ENCODE measurements at regions not wholly inside any gene's neighbourhood (a gene's known extent, or its start where the extent isn't known, plus 50 kb on each side); places are given as distances from the start of the nearest gene placed in this dataset.
"Not testable (repeated sequence)": the region's sequence is repeated elsewhere in the genome, so short reads cannot be mapped to it uniquely, and the experiment has no call there.

GRCh38 chr14:105632010-105632409 is 105.6 kb downstream of the TMEM121 start:
- no peaks in the 10 kb centered on the region for H3K4me1 ChIP-seq (ENCODE audit: control insufficient read depth, extremely low read depth, insufficient read depth, low read length)
- no peak overlapping the region for H3K27ac ChIP-seq (ENCODE audit: insufficient read depth, low read length)
- H3K79me2 ChIP-seq (ENCODE audit: control insufficient read depth, insufficient read depth, low read length), result no peaks in the 10 kb centered on the region
- no peaks in the 10 kb centered on the region for H3K36me3 ChIP-seq (ENCODE audit: control insufficient read depth, insufficient read depth, low read length)
- no peak for DNase-seq (ENCODE audit: low read depth in 2 of 2)
- H4K20me1 ChIP-seq (ENCODE audit: control insufficient read depth, extremely low read depth, insufficient read depth, low read length), result no peaks in the 10 kb centered on the region
- no peak overlapping the region for H3K9ac ChIP-seq (ENCODE audit: insufficient read depth, low read length)
- no peak for TF ChIP-seq EZH2 (IDR thresholded peaks at IDR 0.05; ENCODE audit: low read length, missing control alignments)
- TF ChIP-seq CTCF (conservative IDR thresholded peaks at IDR 0.05 in 1 of 2, IDR thresholded peaks at IDR 0.05 in 1 of 2; ENCODE audit: low read depth in 1 of 2, low read length in 2 of 2), result no peak
- no peak overlapping the region for H3K4me2 ChIP-seq (ENCODE audit: extremely low read depth, insufficient read depth, low read length)
- no peak overlapping the region for H3K4me3 ChIP-seq (replicated peaks in 1 of 4; ENCODE audit: control extremely low read depth in 1 of 4, insufficient read depth in 1 of 4, low read depth in 3 of 4, low read length in 4 of 4)
- H3K27me3 ChIP-seq (ENCODE audit: control insufficient read depth, insufficient read depth, low read length), result no peaks in the 10 kb centered on the region
- H3K9me3 ChIP-seq (ENCODE audit: control insufficient read depth, insufficient read depth, low read depth, low read length), result no peaks in the 10 kb centered on the region
- no peak overlapping the region for H2AFZ ChIP-seq (ENCODE audit: low read length)

- H3K4me1 ChIP-seq (ENCODE audit: control insufficient read depth, extremely low read depth, insufficient read depth, low read length); H3K4me3 ChIP-seq (replicated peaks in 1 of 4; ENCODE audit: control extremely low read depth in 1 of 4, insufficient read depth in 1 of 4, low read depth in 3 of 4, low read length in 4 of 4); DNase-seq (ENCODE audit: low read depth in 2 of 2); H3K36me3 ChIP-seq (ENCODE audit: control insufficient read depth, insufficient read depth, low read length); H3K9ac ChIP-seq (ENCODE audit: insufficient read depth, low read length); H4K20me1 ChIP-seq (ENCODE audit: control insufficient read depth, extremely low read depth, insufficient read depth, low read length); H3K9me3 ChIP-seq (ENCODE audit: control insufficient read depth, insufficient read depth, low read depth, low read length); H3K27ac ChIP-seq (ENCODE audit: insufficient read depth, low read length); H3K27me3 ChIP-seq (ENCODE audit: control insufficient read depth, insufficient read depth, low read length); H3K79me2 ChIP-seq (ENCODE audit: control insufficient read depth, insufficient read depth, low read length); H3K4me2 ChIP-seq (ENCODE audit: extremely low read depth, insufficient read depth, low read length); H2AFZ ChIP-seq (ENCODE audit: low read length): not testable (repeated sequence)
Observed at GRCh38 chr14:105633596-105633995, 107.2 kb downstream of the TMEM121 start.

GRCh38 chr14:105635560-105635959 is 109.2 kb downstream of the TMEM121 start:
- Histone ChIP-seq H4K20me1 (ENCODE audit: control insufficient read depth, extremely low read depth, insufficient read depth, low read length) (no peaks in the 10 kb centered on the region), H3K36me3 (ENCODE audit: control insufficient read depth, insufficient read depth, low read length) (no peaks in the 10 kb centered on the region), H3K27me3 (ENCODE audit: control insufficient read depth, insufficient read depth, low read length) (no peaks in the 10 kb centered on the region), H3K79me2 (ENCODE audit: control insufficient read depth, insufficient read depth, low read length) (no peaks in the 10 kb centered on the region), H2AFZ (ENCODE audit: low read length) (no peak overlapping the region), H3K9me3 (ENCODE audit: control insufficient read depth, insufficient read depth, low read depth, low read length) (no peaks in the 10 kb centered on the region), H3K9ac (ENCODE audit: insufficient read depth, low read length) (no peak overlapping the region), H3K4me2 (ENCODE audit: extremely low read depth, insufficient read depth, low read length) (no peak overlapping the region), H3K4me3 (replicated peaks in 1 of 4; ENCODE audit: control extremely low read depth in 1 of 4, insufficient read depth in 1 of 4, low read depth in 3 of 4, low read length in 4 of 4) (no peak overlapping the region), H3K27ac (ENCODE audit: insufficient read depth, low read length) (no peak overlapping the region), H3K4me1 (ENCODE audit: control insufficient read depth, extremely low read depth, insufficient read depth, low read length) (no peaks in the 10 kb centered on the region)
- DNase-seq (ENCODE audit: low read depth in 2 of 2), result no peak
- no peak for TF ChIP-seq CTCF (conservative IDR thresholded peaks at IDR 0.05 in 1 of 2, IDR thresholded peaks at IDR 0.05 in 1 of 2; ENCODE audit: low read depth in 1 of 2, low read length in 2 of 2)
- TF ChIP-seq EZH2 (IDR thresholded peaks at IDR 0.05; ENCODE audit: low read length, missing control alignments), result no peak

GRCh38 chr14:105636021-105636420 is 109.6 kb downstream of the TMEM121 start:
- not testable (repeated sequence) for H2AFZ ChIP-seq (ENCODE audit: low read length); H3K79me2 ChIP-seq (ENCODE audit: control insufficient read depth, insufficient read depth, low read length); H4K20me1 ChIP-seq (ENCODE audit: control insufficient read depth, extremely low read depth, insufficient read depth, low read length); H3K4me2 ChIP-seq (ENCODE audit: extremely low read depth, insufficient read depth, low read length); H3K9me3 ChIP-seq (ENCODE audit: control insufficient read depth, insufficient read depth, low read depth, low read length); DNase-seq (ENCODE audit: low read depth in 2 of 2); H3K27me3 ChIP-seq (ENCODE audit: control insufficient read depth, insufficient read depth, low read length); H3K36me3 ChIP-seq (ENCODE audit: control insufficient read depth, insufficient read depth, low read length); H3K9ac ChIP-seq (ENCODE audit: insufficient read depth, low read length); H3K27ac ChIP-seq (ENCODE audit: insufficient read depth, low read length); H3K4me1 ChIP-seq (ENCODE audit: control insufficient read depth, extremely low read depth, insufficient read depth, low read length); H3K4me3 ChIP-seq (replicated peaks in 1 of 4; ENCODE audit: control extremely low read depth in 1 of 4, insufficient read depth in 1 of 4, low read depth in 3 of 4, low read length in 4 of 4)
